Calu3 (cell line): ENCODE measurements at regions not wholly inside any gene's neighbourhood (a gene's known extent, or its start where the extent isn't known, plus 50 kb on each side); places are given as distances from the start of the nearest gene placed in this dataset.

Experiments used
- BruUV-seq: library from RNA; stranded (reverse); fragments of 400-500 nt; replicated peaks from 2 replicates; lab custom pipeline; 2021; lab: Mats Ljungman, UMichigan
- CTCF ChIA-PET: fragments of 300-600 bp; sonication (Branson Sonifier 250); formaldehyde crosslinking; loops from one replicate; lab custom pipeline; 2022; ENCODE audit warnings: antibody characterized with exemption; lab: Charles Lee
- DNase-seq: peaks from one replicate; pipeline ENCODE4 v3.0.0; 2022
- H3K27ac Mint-ChIP-seq: one replicate; pipeline ENCODE4 v1.8.0; 2022; ENCODE audit warnings: mixed read lengths; ENCODE audit not compliant: unreplicated experiment
- H3K27me3 Mint-ChIP-seq: one replicate; pipeline ENCODE4 v1.8.0; 2022; ENCODE audit warnings: mixed read lengths; ENCODE audit not compliant: unreplicated experiment
- H3K36me3 Mint-ChIP-seq: one replicate; pipeline ENCODE4 v1.8.0; 2022; ENCODE audit warnings: mild to moderate bottlenecking, moderate library complexity, mixed read lengths; ENCODE audit not compliant: insufficient read depth, unreplicated experiment
- H3K4me1 Mint-ChIP-seq: one replicate; pipeline ENCODE4 v1.8.0; 2022; ENCODE audit warnings: mild to moderate bottlenecking, low read depth, mixed read lengths; ENCODE audit not compliant: unreplicated experiment
- H3K4me3 Mint-ChIP-seq: one replicate; pipeline ENCODE4 v1.8.0; 2022; ENCODE audit warnings: mild to moderate bottlenecking, low read depth, moderate library complexity, mixed read lengths; ENCODE audit not compliant: unreplicated experiment
- H3K9me3 Mint-ChIP-seq: one replicate; pipeline ENCODE4 v1.8.0; 2022; ENCODE audit warnings: low read depth, mixed read lengths; ENCODE audit not compliant: unreplicated experiment
- CTCF ChIP-seq: fragments of 200-600 bp; IDR thresholded peaks from one replicate; pipeline ENCODE4 v1.8.0; 2022; ENCODE audit warnings: antibody characterized with exemption; ENCODE audit not compliant: unreplicated experiment
- intact Hi-C: fragments of 100-400 bp; cut with micrococcal nuclease; formaldehyde crosslinking; loops from one replicate; pipeline ENCODE4 v1.10.0; 2022; ENCODE audit not compliant: unreplicated experiment

DNA sequence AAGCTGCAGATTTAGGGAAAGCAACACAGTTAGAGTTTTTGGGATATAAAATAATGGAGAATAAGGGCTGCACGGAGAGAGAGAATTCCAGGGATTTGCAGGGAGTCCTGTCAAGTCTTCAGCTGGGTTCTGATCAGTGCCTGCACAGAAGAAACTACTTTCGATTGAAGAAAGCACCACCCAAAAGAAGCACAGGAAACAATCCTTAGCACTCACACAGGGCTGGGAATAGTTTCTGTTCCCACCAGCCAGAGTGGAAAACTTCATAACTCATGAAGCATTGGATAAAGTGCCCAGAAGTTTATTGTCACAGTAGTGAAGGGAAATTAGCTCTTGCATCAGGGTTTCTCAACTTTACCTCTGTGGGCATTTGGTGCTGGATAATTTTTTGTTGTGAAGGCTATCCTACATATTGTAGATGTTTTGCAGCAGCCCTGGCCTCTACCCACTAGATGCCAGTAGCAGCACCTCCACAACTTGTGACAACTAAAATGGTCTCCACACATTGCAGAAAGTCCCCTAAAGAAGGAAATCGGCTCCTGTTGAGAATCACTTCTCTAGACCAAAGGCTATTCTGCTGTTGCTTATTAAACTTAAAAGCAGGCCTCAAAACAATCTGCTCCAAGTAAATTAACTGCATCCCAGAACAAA lies 71.0 kb upstream of the FAM120A start:
- no TSS peak for BruUV-seq
- H3K4me3 Mint-ChIP-seq, result no peak overlapping the region
- H3K9me3 Mint-ChIP-seq, result no peaks in the 10 kb centered on the region
- CTCF ChIA-PET, result no interaction called here
- no peak overlapping the region for H3K27ac Mint-ChIP-seq
- no peak for TF ChIP-seq CTCF
- DNase-seq, result no peak
- no peaks in the 10 kb centered on the region for H3K4me1 Mint-ChIP-seq
- H3K27me3 Mint-ChIP-seq, result no peaks in the 10 kb centered on the region
- no peaks in the 10 kb centered on the region for H3K36me3 Mint-ChIP-seq
- intact Hi-C loops, result no loop called here

GRCh38 chr9:93387791-93388190 lies 63.7 kb upstream of the FAM120A start:
- Mint-ChIP-seq H3K36me3 (no peaks in the 10 kb centered on the region), H3K4me3 (no peak overlapping the region), H3K4me1 (no peaks in the 10 kb centered on the region), H3K27ac (no peak overlapping the region), H3K9me3 (no peaks in the 10 kb centered on the region), H3K27me3 (no peaks in the 10 kb centered on the region)
- no TSS peak for BruUV-seq
- DNase-seq, result no peak
- CTCF ChIA-PET, result no interaction called here
- intact Hi-C loops, result no loop called here
- TF ChIP-seq CTCF, result no peak

GRCh38 chr9:93390953-93391515 lies 60.5 kb upstream of the FAM120A start:
- Mint-ChIP-seq H3K9me3 (no peaks in the 10 kb centered on the region), H3K36me3 (no peaks in the 10 kb centered on the region), H3K27me3 (no peaks in the 10 kb centered on the region), H3K27ac (no peak overlapping the region), H3K4me1 (no peaks in the 10 kb centered on the region), H3K4me3 (no peak overlapping the region)
- DNase-seq, result no peak
- intact Hi-C loops, result no loop called here
- CTCF ChIA-PET, result no interaction called here
- BruUV-seq, result no TSS peak
- no peak for TF ChIP-seq CTCF

DNA sequence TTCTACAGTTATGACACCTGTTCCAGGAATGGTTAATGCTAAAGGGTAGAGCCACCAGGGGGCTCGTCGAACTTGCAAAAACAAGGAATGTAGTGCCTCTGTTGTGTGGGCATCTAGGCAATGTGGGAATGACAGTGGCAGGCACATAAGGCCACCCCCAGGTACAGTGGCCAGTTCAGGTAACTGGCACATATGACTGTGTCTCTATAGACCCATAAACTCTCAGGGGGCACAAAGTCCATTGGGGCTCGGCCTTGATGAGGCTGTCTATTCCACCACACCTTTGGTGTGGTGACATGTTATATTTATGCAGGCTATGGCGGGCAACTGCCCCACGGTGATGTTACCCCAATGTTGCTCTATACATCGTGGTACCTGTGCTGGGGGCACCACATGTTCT lies 59.6 kb upstream of the FAM120A start:
- H3K4me3 Mint-ChIP-seq, result no peak overlapping the region
- CTCF ChIA-PET, result no interaction called here
- H3K4me1 Mint-ChIP-seq, result no peaks in the 10 kb centered on the region
- intact Hi-C loops, result no loop called here
- H3K27me3 Mint-ChIP-seq, result no peaks in the 10 kb centered on the region
- no peak for DNase-seq
- no peak for TF ChIP-seq CTCF
- H3K27ac Mint-ChIP-seq, result no peak overlapping the region
- H3K9me3 Mint-ChIP-seq, result no peaks in the 10 kb centered on the region
- no peaks in the 10 kb centered on the region for H3K36me3 Mint-ChIP-seq
- BruUV-seq, result no TSS peak
